ENCODE measurements at regions not wholly inside any gene's neighbourhood (a gene's known extent, or its start where the extent isn't known, plus 50 kb on each side); places are given as distances from the start of the nearest gene placed in this dataset.

DNA sequence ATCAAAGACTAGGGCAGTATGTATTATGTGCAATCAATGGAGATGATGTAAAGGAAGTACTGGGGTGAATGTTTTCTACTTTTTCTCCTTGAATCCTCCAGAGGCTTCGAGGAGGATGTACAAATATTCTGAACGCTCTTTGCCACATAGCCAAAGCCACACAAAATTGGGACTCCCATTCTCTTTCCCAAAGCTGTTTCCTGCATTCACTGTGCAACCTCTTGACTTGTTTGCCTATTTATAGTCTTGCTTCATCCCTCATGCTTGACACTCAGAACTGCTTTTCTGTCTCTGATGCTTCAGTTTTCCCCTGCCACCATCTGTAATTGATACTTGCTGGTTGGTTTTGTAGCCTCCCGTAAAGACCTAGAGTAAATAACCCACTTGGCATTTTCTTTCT is 208.2 kb upstream of the RBMS1 start:
- Mint-ChIP-seq H3K27me3 (ENCODE audit: insufficient read depth, low read depth, poor library complexity) (peaks cover 2% of the 10 kb centered on the region), H3K4me1 (peaks cover 17% of the 10 kb centered on the region), H3K9me3 (no peaks in the 10 kb centered on the region), H3K27ac (no peak overlapping the region; the same call in 1 of the 2 replicates), H3K36me3 (ENCODE audit: low read depth) (no peaks in the 10 kb centered on the region), H3K4me3 (no peak overlapping the region)
- H3K36me3 ChIP-seq (ENCODE audit: insufficient read depth), result no peaks in the 10 kb centered on the region
- no peak overlapping the region for H3K4me2 ChIP-seq
- H3K4me3 ChIP-seq, result no peak overlapping the region
- H3K4me1 ChIP-seq (ENCODE audit: insufficient read depth), result peaks cover 9% of the 10 kb centered on the region; the same call in 1 of the 2 replicates
- no peaks in the 10 kb centered on the region for H3K27me3 ChIP-seq (ENCODE audit: insufficient read depth)
- DNase-seq (ENCODE audit: low spot score), result no peak
- no peak for TF ChIP-seq NANOG (IDR thresholded peaks at IDR 0.05; ENCODE audit: borderline replicate concordance)
- TF ChIP-seq, protein P1, sequence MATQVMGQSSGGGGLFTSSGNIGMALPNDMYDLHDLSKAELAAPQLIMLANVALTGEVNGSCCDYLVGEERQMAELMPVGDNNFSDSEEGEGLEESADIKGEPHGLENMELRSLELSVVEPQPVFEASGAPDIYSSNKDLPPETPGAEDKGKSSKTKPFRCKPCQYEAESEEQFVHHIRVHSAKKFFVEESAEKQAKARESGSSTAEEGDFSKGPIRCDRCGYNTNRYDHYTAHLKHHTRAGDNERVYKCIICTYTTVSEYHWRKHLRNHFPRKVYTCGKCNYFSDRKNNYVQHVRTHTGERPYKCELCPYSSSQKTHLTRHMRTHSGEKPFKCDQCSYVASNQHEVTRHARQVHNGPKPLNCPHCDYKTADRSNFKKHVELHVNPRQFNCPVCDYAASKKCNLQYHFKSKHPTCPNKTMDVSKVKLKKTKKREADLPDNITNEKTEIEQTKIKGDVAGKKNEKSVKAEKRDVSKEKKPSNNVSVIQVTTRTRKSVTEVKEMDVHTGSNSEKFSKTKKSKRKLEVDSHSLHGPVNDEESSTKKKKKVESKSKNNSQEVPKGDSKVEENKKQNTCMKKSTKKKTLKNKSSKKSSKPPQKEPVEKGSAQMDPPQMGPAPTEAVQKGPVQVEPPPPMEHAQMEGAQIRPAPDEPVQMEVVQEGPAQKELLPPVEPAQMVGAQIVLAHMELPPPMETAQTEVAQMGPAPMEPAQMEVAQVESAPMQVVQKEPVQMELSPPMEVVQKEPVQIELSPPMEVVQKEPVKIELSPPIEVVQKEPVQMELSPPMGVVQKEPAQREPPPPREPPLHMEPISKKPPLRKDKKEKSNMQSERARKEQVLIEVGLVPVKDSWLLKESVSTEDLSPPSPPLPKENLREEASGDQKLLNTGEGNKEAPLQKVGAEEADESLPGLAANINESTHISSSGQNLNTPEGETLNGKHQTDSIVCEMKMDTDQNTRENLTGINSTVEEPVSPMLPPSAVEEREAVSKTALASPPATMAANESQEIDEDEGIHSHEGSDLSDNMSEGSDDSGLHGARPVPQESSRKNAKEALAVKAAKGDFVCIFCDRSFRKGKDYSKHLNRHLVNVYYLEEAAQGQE (IDR thresholded peaks at IDR 0.05; ENCODE audit: unreplicated experiment), result no peak
- TF ChIP-seq, protein P2, sequence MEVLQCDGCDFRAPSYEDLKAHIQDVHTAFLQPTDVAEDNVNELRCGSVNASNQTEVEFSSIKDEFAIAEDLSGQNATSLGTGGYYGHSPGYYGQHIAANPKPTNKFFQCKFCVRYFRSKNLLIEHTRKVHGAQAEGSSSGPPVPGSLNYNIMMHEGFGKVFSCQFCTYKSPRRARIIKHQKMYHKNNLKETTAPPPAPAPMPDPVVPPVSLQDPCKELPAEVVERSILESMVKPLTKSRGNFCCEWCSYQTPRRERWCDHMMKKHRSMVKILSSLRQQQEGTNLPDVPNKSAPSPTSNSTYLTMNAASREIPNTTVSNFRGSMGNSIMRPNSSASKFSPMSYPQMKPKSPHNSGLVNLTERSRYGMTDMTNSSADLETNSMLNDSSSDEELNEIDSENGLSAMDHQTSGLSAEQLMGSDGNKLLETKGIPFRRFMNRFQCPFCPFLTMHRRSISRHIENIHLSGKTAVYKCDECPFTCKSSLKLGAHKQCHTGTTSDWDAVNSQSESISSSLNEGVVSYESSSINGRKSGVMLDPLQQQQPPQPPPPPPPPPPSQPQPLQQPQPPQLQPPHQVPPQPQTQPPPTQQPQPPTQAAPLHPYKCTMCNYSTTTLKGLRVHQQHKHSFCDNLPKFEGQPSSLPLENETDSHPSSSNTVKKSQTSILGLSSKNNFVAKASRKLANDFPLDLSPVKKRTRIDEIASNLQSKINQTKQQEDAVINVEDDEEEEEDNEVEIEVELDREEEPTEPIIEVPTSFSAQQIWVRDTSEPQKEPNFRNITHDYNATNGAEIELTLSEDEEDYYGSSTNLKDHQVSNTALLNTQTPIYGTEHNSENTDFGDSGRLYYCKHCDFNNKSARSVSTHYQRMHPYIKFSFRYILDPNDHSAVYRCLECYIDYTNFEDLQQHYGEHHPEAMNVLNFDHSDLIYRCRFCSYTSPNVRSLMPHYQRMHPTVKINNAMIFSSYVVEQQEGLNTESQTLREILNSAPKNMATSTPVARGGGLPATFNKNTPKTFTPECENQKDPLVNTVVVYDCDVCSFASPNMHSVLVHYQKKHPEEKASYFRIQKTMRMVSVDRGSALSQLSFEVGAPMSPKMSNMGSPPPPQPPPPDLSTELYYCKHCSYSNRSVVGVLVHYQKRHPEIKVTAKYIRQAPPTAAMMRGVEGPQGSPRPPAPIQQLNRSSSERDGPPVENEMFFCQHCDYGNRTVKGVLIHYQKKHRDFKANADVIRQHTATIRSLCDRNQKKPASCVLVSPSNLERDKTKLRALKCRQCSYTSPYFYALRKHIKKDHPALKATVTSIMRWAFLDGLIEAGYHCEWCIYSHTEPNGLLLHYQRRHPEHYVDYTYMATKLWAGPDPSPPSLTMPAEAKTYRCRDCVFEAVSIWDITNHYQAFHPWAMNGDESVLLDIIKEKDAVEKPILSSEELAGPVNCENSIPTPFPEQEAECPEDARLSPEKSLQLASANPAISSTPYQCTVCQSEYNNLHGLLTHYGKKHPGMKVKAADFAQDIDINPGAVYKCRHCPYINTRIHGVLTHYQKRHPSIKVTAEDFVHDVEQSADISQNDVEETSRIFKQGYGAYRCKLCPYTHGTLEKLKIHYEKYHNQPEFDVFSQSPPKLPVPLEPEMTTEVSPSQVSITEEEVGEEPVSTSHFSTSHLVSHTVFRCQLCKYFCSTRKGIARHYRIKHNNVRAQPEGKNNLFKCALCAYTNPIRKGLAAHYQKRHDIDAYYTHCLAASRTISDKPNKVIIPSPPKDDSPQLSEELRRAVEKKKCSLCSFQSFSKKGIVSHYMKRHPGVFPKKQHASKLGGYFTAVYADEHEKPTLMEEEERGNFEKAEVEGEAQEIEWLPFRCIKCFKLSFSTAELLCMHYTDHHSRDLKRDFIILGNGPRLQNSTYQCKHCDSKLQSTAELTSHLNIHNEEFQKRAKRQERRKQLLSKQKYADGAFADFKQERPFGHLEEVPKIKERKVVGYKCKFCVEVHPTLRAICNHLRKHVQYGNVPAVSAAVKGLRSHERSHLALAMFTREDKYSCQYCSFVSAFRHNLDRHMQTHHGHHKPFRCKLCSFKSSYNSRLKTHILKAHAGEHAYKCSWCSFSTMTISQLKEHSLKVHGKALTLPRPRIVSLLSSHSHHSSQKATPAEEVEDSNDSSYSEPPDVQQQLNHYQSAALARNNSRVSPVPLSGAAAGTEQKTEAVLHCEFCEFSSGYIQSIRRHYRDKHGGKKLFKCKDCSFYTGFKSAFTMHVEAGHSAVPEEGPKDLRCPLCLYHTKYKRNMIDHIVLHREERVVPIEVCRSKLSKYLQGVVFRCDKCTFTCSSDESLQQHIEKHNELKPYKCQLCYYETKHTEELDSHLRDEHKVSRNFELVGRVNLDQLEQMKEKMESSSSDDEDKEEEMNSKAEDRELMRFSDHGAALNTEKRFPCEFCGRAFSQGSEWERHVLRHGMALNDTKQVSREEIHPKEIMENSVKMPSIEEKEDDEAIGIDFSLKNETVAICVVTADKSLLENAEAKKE (CRISPR knock-in tag; IDR thresholded peaks at IDR 0.05), result no peak
- no peak for TF ChIP-seq CREB1 (CRISPR knock-in tag; IDR thresholded peaks at IDR 0.05; ENCODE audit: low read depth)
- no peak for TF ChIP-seq ZNF114 (CRISPR knock-in tag; IDR thresholded peaks at IDR 0.05)
- no peak for TF ChIP-seq JUNB (IDR thresholded peaks at IDR 0.05; ENCODE audit: unreplicated experiment)
- TF ChIP-seq, protein P3, sequence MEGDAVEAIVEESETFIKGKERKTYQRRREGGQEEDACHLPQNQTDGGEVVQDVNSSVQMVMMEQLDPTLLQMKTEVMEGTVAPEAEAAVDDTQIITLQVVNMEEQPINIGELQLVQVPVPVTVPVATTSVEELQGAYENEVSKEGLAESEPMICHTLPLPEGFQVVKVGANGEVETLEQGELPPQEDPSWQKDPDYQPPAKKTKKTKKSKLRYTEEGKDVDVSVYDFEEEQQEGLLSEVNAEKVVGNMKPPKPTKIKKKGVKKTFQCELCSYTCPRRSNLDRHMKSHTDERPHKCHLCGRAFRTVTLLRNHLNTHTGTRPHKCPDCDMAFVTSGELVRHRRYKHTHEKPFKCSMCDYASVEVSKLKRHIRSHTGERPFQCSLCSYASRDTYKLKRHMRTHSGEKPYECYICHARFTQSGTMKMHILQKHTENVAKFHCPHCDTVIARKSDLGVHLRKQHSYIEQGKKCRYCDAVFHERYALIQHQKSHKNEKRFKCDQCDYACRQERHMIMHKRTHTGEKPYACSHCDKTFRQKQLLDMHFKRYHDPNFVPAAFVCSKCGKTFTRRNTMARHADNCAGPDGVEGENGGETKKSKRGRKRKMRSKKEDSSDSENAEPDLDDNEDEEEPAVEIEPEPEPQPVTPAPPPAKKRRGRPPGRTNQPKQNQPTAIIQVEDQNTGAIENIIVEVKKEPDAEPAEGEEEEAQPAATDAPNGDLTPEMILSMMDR (conservative IDR thresholded peaks at IDR 0.05; ENCODE audit: low read depth in 2 of 2), result no peak
- no peak for TF ChIP-seq POLR2AphosphoS5 (IDR thresholded peaks at IDR 0.05; ENCODE audit: low read depth)
- no peak for TF ChIP-seq ZNF331 (CRISPR knock-in tag; IDR thresholded peaks at IDR 0.05; ENCODE audit: low read depth)
- no peak for TF ChIP-seq EZH2phosphoT487 (IDR thresholded peaks at IDR 0.05; ENCODE audit: unreplicated experiment)
- TF ChIP-seq, protein P4, sequence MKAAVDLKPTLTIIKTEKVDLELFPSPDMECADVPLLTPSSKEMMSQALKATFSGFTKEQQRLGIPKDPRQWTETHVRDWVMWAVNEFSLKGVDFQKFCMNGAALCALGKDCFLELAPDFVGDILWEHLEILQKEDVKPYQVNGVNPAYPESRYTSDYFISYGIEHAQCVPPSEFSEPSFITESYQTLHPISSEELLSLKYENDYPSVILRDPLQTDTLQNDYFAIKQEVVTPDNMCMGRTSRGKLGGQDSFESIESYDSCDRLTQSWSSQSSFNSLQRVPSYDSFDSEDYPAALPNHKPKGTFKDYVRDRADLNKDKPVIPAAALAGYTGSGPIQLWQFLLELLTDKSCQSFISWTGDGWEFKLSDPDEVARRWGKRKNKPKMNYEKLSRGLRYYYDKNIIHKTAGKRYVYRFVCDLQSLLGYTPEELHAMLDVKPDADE (IDR thresholded peaks at IDR 0.05), result no peak
- no peak for TF ChIP-seq STAT1 (IDR thresholded peaks at IDR 0.05; ENCODE audit: unreplicated experiment)
- no peak for TF ChIP-seq EZH2 (IDR thresholded peaks at IDR 0.05; ENCODE audit: low read depth, unreplicated experiment)
- no peak overlapping the region for H2AFZ ChIP-seq
- ATAC-seq, result no peak
- no peaks in the 10 kb centered on the region for H3F3A ChIP-seq (replicated peaks; ENCODE audit: low read depth)
- no peaks in the 10 kb centered on the region for H3K79me2 ChIP-seq (replicated peaks; ENCODE audit: insufficient read depth)
- no peak overlapping the region for H3K27ac ChIP-seq (ENCODE audit: low read depth)
- no peaks in the 10 kb centered on the region for H4K20me1 ChIP-seq (replicated peaks; ENCODE audit: insufficient read depth)
- 0 out of 2 replicates have a peak, but pooled peaks cover 4% of the 10 kb centered on the region for H3K9me2 ChIP-seq (ENCODE audit: insufficient read depth)
